Activated effector memory CD4-positive, alpha-beta T cell treated with anti-CD3 and anti-CD28 coated beads, Interleukin-2, amount 50 U/mL, for 16 hours (primary cell): ENCODE measurements at regions not wholly inside any gene's neighbourhood (a gene's known extent, or its start where the extent isn't known, plus 50 kb on each side); places are given as distances from the start of the nearest gene placed in this dataset.
"Not testable (repeated sequence)": the region's sequence is repeated elsewhere in the genome, so short reads cannot be mapped to it uniquely, and the experiment has no call there.

Experiments used
- DNase-seq: peaks from one replicate; pipeline ENCODE4 v3.0.0-alpha.2; 2020

DNA sequence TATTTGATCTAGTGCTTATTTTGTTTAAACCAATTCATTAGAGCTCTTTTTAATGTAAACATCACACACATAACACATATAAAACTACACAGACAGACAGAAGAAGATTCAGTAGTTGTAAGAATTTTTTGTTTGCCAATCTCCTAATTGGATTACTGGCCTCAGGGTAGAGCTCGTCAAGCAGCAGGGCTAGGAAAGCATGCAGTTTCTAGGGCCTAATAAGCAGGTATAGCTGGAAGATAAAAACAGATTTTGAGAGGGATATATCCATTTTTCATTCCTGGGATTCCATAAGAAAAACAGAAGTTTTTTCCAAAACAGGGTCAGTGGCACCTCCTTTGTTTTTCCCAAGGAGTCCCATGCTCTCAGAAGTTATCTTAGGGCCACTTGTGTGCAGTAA lies 265.2 kb upstream of the SGO1 start:
- no peak for DNase-seq

DNA sequence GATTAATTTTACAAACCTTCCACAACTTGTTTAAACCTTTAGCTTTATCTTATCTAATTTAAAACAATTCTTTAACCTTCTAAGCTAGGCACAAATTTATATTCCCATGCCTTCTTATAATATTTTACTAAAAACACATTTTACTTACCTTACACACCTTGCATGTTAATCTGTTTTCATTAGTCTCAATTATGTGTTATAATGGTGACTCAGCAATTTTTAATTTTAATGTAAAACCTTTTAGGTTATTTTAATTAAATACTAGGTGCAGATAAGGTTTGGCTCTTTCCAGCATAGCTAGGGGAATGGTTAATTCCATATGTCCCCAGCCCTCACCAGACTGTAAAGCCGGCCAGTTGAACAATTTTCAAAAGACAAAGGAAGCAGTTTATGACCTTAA lies 264.6 kb upstream of the SGO1 start:
- DNase-seq = no peak

DNA sequence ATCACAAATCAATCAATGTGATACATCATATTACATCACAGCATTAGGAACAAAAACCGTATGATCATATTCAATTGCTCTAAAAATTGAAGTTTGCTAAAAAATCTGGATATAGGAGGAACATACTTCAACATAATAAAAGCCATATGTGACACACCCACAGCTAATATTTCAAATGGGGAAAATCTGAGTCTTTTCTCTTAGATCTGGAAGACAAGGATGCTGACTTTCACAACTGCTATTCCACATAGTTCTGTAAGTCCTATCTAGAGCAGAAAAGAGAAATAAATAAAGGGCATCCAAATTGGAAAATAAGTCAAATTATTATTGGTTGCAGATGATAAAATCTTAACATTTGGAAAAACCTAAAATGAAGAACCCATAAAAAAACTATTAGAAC lies 256.8 kb upstream of the SGO1 start:
- no peak for DNase-seq

DNA sequence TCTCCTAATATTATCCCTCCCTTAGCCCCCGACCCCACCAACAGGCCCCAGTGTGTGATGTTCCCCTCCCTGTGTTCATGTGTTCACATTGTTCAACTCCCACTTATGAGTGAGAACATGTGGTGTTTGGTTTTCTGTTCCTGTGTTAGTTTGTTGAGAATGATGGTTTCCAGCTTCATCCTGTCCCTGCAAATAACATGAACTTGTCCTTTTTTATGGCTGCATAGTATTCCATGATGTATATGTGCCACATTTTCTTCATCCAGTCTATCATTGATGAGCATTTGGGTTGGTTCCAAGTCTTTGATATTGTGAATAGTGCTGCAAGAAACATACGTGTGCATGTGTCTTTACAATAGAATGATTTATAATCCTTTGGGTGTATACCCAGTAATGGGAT lies 241.3 kb upstream of the SGO1 start:
- DNase-seq = not testable (repeated sequence)

DNA sequence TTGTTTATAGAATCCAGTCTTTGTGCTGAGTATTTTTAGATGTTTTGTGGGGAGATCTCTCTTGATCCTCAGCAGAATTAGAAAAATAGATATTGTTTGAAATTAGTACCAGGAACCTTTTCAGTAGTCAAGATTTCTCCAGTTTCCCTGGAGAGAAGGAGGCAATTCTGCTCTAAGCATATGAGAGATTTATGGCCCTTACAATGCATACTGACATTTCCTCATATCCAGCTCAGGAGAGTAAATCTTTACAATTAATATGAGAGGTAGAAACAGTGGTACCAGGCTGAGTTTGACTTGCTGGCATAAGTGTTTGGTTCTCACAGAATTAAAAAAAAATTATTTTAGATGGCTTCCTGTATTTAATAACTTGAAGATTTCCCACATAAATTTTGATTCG lies 239.1 kb upstream of the SGO1 start:
- no peak for DNase-seq

GRCh38 chr3:20424086-20424485 lies 238.1 kb upstream of the SGO1 start:
- DNase-seq = no peak

- DNase-seq = no peak
Observed at GRCh38 chr3:20422391-20422790, 236.4 kb upstream of the SGO1 start.

DNA sequence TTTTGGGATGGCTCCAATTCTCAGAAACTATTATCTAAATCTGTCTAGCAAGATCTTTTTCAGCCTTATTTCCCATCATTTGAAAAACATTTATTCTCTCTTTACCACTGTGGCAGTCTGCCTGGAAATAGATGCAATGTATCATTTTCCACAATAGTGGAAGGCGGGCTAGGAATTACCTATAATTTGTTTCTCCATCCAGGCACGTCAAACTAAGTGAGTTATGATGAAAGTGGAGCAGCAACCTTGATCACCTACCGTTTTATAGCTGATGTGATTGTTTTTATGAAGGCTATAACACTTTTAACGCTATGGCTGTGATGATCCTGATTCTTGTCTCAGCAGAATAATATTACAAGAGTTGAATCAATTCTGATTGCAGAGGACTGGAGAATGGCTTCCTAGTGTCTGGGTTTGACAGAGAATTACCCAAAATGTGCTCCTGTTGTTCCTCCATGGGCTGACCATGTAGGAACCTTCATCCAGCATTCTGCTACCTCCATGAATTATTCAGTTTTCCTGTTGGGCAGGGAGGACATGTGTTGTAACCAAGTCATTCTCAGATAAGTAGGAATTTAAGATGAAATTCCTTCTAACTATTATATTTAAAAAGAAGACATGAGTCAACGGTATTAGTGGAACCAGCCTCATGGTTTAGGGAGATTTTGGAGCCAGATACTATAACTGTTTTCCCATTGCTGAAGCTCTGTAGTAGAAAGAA lies 231.5 kb upstream of the SGO1 start:
- DNase-seq = no peak

DNA sequence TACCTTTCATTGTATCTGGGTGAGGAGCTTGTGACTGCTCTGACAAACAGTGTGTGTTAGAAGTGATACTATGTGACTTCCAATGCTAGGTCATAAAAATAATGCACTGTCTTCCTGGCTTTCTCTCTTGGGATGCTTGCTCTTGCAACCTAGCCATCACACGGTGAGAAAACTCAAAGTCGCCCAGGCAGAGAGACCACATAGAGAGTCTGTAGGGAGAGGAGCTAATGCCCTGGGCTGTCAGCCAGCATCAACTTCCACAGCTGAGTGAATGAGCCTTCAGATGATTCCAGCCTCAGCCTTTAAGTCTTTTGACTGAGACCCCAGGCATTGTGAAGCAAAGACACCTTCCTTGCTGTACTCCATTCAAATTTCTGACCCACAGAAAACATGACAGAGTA lies 220.6 kb upstream of the SGO1 start:
- no peak for DNase-seq

GRCh38 chr3:20405744-20406143 lies 219.7 kb upstream of the SGO1 start:
- DNase-seq = no peak

GRCh38 chr3:20405231-20405630 lies 219.2 kb upstream of the SGO1 start:
- no peak for DNase-seq

DNA sequence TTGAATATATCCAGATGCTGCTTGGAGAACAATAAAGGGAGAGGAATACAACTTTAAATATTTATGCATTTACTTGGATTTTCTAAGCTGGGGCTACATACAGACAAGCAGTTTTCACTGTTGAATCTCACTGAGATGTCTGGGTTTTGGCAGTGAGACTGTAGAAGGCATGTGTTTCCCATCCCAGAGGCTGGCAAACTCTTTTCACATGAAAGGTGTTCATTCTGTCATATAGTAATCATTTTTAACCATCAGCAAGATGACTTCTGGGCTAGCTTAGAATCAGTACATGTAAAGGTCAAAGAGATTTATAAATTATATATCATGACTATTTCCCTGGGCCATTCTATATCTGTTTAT lies 218.7 kb upstream of the SGO1 start:
- DNase-seq = no peak

DNA sequence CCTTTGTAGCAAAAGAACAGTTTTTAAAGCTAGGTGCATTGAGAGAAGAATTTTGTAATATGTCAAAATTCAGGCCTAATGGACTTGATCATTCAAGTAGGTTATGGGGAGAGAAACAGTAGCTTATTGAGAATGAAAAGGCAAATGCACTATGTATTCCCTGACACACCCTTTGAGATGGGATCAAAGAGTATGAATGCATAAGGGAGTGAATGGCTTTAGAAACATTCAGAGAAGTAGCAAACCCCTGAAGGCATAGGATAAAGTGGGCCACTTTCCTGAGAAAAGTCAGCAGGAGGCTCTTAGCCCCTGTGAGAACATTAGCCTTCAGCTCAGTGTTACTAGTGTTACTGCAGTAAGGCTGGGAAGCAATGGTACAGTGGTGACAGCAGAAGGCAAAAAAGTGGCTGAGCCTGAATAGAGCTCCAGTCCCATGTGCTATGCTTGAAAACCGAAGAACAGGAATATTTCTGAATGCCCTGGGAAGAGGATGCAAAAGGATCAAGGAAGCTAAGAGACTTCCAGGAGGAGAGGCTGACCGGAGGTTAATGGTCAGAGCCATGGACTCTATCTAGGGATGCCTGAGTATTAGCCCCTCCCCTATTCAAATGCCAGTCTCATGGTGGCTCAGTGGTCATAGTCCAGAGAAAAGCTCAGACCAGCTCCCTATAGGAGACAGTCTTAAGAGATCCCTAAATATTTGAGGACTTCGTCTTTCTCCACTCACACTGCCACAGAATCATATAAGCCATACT lies 218.2 kb upstream of the SGO1 start:
- no peak for DNase-seq

DNA sequence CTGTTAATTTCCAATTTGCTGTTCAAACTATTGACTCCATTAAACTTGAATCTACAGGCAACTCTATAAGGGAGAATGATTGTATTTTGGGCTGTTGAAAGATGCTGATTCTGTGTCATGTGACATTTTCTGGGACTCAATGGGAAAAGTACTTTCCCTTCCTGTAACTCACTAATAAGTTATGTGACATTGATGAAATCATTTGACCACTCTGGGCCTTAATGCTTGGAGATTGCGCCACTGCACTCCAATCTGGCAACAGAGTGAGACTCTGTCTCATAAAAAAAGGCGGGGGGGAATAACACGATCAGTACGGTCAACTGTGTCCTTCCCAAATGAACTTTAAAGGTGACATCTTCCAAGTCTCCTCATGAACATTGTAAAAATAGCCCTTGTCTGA lies 215.2 kb upstream of the SGO1 start:
- no peak for DNase-seq

GRCh38 chr3:20400686-20401085 lies 214.7 kb upstream of the SGO1 start:
- DNase-seq = no peak

DNA sequence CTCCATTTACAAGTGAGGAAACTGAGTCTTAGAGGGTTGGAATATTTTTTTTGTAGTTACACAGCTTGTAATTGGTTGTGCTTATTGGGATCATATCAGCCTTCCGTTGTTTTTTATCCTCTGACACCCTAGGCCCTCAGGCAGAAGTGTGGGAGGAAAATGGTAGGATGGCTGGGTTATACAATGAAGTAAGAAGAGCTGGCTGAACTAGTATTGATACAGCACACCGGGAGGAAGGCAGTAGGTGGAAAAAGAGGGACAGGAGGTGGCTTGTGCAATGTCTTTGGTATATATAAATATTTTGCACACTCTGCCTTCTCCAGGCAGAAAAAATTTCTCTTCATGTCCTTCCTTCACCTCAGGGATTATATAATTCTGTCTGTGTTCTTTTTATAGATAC lies 214.3 kb upstream of the SGO1 start:
- DNase-seq = no peak

DNA sequence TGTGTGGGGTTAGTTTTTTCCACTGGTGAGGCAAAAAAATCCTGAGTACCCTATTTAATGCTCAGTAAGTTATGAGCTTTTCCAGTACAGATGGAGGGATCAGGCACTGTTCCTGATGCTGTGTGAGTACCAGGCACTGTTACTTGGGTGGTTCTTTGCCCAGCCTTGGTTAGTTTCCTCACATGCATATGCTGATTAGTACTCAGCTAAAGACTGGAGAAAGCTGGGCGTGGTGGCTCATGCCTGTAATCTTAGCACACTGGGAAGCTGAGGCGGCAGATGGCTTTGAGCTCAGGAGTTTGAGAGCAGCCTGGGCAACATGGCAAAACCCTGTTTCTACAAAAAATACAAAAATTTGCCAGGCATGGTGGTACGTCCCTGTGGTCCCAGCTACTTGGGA lies 210.3 kb upstream of the SGO1 start:
- no peak for DNase-seq

DNA sequence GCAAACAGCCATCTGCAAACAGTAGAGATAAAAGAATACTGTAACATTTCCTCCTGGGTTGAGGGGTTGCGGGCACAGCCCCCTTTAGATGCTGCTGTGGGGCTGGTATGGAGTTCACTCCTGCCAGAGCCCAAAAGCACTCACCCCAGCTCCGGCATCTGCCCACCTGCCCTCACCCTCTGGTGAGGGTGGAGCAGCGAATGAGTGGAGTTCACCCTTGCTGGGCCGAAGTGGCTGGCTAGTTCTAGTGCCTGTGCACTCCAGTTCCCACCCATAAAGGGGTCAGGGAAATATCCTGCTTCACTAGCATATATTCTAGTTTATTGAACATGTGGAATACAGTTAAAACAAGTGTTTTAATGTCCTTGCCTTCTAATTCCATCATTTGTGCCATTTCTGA lies 209.7 kb upstream of the SGO1 start:
- no peak for DNase-seq

DNA sequence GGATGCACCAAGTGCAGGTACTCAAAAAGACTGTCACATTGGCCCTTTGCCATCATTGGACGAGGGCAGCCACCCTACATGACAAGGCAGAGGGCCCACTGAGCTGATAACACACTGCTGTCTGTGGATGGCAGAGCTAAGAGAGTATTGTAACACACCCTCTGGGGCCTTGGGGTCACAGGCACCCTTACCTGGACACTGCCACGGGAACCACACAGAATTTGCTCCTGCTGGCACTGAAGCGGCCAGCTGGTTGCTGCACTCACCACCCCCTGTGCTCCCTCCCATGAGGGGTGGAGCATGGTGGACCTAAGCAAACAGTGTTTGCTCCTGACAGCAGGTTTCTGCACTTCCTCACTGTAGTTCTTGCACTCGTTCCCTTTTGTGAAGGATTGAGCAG lies 208.2 kb upstream of the SGO1 start:
- DNase-seq = no peak

- no peak for DNase-seq
Observed at GRCh38 chr3:20391644-20392043, 205.6 kb upstream of the SGO1 start.

DNA sequence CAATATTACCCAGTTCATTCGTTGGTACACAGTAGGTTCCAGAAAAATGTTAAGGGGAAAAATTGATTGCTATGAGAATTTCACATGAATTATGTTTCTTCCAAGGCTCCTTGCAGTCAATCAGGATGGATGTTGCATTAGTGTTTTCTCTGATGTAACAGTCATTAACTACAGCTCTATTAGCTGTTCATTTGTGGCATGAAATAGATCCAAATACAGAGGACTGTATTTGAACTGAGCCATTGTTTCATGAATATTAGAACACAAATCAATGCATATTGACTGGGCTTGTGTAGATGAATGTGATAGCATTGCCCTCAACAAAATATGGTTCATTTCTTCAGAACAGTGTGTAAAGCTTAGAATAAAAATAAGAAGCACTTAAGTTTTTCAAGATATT lies 203.0 kb upstream of the SGO1 start:
- no peak for DNase-seq

DNA sequence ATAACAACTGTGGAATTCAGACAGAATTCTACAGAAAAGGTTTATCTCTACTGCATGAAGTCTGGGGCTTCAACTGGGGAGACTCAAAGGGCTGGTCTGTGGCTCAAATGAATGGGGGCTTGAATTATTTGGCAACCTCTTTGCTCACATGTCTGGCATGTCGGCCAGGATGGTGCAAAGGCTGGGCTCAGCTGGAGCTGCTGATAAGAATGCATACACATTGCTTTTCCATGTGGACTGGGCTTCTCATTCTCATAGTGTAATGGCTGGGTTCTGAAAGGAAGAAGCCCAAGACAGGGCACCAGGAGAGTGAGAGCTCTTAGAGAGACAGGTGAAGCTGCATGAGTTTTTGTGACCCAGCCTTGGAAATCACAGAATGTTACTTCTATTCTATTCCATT lies 194.3 kb upstream of the SGO1 start:
- DNase-seq = no peak

- no peak for DNase-seq
Observed at GRCh38 chr3:20378315-20378714, 192.3 kb upstream of the SGO1 start.

DNA sequence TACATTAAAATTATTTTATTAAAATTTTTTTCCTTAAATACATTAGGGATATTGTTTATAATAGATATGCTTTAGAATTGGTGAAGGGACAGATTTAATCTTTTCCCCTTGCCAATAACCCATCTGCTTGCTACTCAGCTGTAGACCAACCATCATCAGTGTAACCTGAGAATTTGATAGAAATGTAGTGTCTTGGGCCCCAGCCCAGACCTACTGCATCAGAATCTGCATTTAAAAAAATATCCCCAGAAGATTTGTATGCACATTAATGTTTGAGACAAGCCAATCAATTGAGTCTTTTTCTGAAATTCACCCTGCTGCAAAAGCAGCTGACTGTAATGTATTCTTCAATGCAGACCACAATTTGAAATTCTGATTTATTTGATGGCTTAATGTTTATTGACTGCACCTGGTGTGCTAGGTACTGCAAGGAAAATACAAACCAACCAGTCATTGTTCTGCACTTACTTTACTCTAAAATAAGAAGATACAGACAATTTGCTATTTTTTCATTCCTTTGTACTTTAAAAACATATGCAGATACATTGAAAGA lies 190.7 kb upstream of the SGO1 start:
- no peak for DNase-seq

GRCh38 chr3:20375302-20375701 lies 189.3 kb upstream of the SGO1 start:
- DNase-seq = no peak
